GM06990 (cell line): ENCODE measurements at regions not wholly inside any gene's neighbourhood (a gene's known extent, or its start where the extent isn't known, plus 50 kb on each side); places are given as distances from the start of the nearest gene placed in this dataset.

Experiments used
- DNase-seq: peaks from one replicate; pipeline ENCODE4 v3.0.0-alpha.2; 2011; ENCODE audit not compliant: insufficient read length; ENCODE audit errors: extremely low read depth
- H3K27me3 ChIP-seq: replicated peaks from 2 replicates; pipeline ENCODE4 v1.6.0; 2011; ENCODE audit warnings: low read length; ENCODE audit not compliant: control insufficient read depth, insufficient read depth
- H3K36me3 ChIP-seq: 2 replicates; pipeline ENCODE4 v1.5.1; 2011; ENCODE audit warnings: low read length; ENCODE audit not compliant: control insufficient read depth, insufficient read depth
- H3K4me3 ChIP-seq: replicated peaks from 2 replicates; pipeline ENCODE4 v1.5.1; 2011; ENCODE audit warnings: low read depth, mild to moderate bottlenecking, control low read depth, low read length
- CTCF ChIP-seq: IDR thresholded peaks from 2 replicates; pipeline ENCODE4 v1.5.1; 2011; ENCODE audit warnings: low read length, control low read depth, mild to moderate bottlenecking, inconsistent platforms; ENCODE audit not compliant: insufficient read depth, poor library complexity, severe bottlenecking

GRCh38 chr11:70539360-70540095 lies 141.2 kb downstream of the CTTN start:
- TF ChIP-seq CTCF: no peak
- H3K4me3 ChIP-seq: no peak overlapping the region
- no peak for DNase-seq
- H3K36me3 ChIP-seq: no peaks in the 10 kb centered on the region
- no peaks in the 10 kb centered on the region; the same call in 1 of the 2 replicates for H3K27me3 ChIP-seq

- no peak for DNase-seq
- no peaks in the 10 kb centered on the region; the same call in 1 of the 2 replicates for H3K27me3 ChIP-seq
- TF ChIP-seq CTCF: no peak
These were observed 141.9 kb downstream of the CTTN start for GRCh38 chr11:70540196-70540595.

GRCh38 chr11:70541176-70541575 lies 142.8 kb downstream of the CTTN start:
- DNase-seq: no peak
- TF ChIP-seq CTCF: no peak
- no peaks in the 10 kb centered on the region for H3K36me3 ChIP-seq
- H3K27me3 ChIP-seq: no peaks in the 10 kb centered on the region; the same call in 1 of the 2 replicates
- H3K4me3 ChIP-seq: no peak overlapping the region

More at GRCh38 chr11:70540196-70540595, 141.9 kb downstream of the CTTN start:
- no peaks in the 10 kb centered on the region for H3K36me3 ChIP-seq
- H3K4me3 ChIP-seq: no peak overlapping the region

- TF ChIP-seq CTCF: no peak
- Histone ChIP-seq H3K36me3 (no peaks in the 10 kb centered on the region), H3K27me3 (no peaks in the 10 kb centered on the region; the same call in 1 of the 2 replicates), H3K4me3 (no peak overlapping the region)
- DNase-seq: no peak
These were observed 143.4 kb downstream of the CTTN start for GRCh38 chr11:70541699-70542098.

GRCh38 chr11:70542406-70542805 lies 144.1 kb downstream of the CTTN start:
- TF ChIP-seq CTCF: no peak
- DNase-seq: no peak
- Histone ChIP-seq H3K4me3 (no peak overlapping the region), H3K27me3 (no peaks in the 10 kb centered on the region; the same call in 1 of the 2 replicates), H3K36me3 (no peaks in the 10 kb centered on the region)
